ENCODE measurements at regions not wholly inside any gene's neighbourhood (a gene's known extent, or its start where the extent isn't known, plus 50 kb on each side); places are given as distances from the start of the nearest gene placed in this dataset.

GRCh38 chrX:122586831-122587230 is 597.2 kb upstream of the GRIA3 start:
- Histone ChIP-seq H2AFZ (ENCODE audit: insufficient read depth, low read depth, low read length, poor library complexity, severe bottlenecking) (no peak overlapping the region), H3K27ac (ENCODE audit: low read length in 2 of 2) (no peak overlapping the region), H3K9ac (ENCODE audit: low read length) (no peak overlapping the region), H3K36me3 (replicated peaks in 1 of 2; ENCODE audit: control extremely low read depth in 1 of 2, control insufficient read depth in 1 of 2, extremely low read depth in 1 of 2, insufficient read depth in 2 of 2, low read length in 1 of 2) (no peaks in the 10 kb centered on the region), H3K79me2 (ENCODE audit: control insufficient read depth, insufficient read depth, low read length) (no peaks in the 10 kb centered on the region), H3K4me3 (ENCODE audit: control extremely low read depth in 1 of 5, extremely low read depth in 1 of 5, insufficient read depth in 1 of 5, low read depth in 2 of 5, low read length in 4 of 5) (no peak overlapping the region), H3K4me1 (ENCODE audit: control insufficient read depth in 2 of 2, insufficient read depth in 2 of 2, low read length in 2 of 2) (no peaks in the 10 kb centered on the region), H4K20me1 (ENCODE audit: control insufficient read depth, insufficient read depth, low read length, poor library complexity, severe bottlenecking) (no peaks in the 10 kb centered on the region), H3K4me2 (replicated peaks; ENCODE audit: low read depth, low read length, poor library complexity, severe bottlenecking) (no peak overlapping the region), H3K27me3 (replicated peaks in 1 of 4; ENCODE audit: control extremely low read depth in 1 of 4, control insufficient read depth in 3 of 4, insufficient read depth in 4 of 4, low read length in 3 of 4) (no peaks in the 10 kb centered on the region), H3K9me3 (ENCODE audit: control extremely low read depth in 1 of 3, control insufficient read depth in 2 of 3, insufficient read depth in 1 of 3, low read length in 2 of 3) (no peaks in the 10 kb centered on the region)
- Mint-ChIP-seq H3K9me3 (ENCODE audit: insufficient read depth) (no peaks in the 10 kb centered on the region), H3K27ac (no peak overlapping the region), H3K4me1 (no peaks in the 10 kb centered on the region), H3K27me3 (no peaks in the 10 kb centered on the region), H3K4me3 (no peak overlapping the region)
- no peak for DNase-seq
- POLR2A ChIA-PET = no interaction called here
- WGBS (ENCODE audit: insufficient coverage) = no CpG with 5 or more reads among the region's 1 CpG
- CTCF ChIA-PET = no interaction called here
- ATAC-seq (ENCODE audit: low read depth) = no peak
- TF ChIP-seq CTCF (IDR thresholded peaks at IDR 0.05) (no peak), EZH2 (IDR thresholded peaks at IDR 0.05; ENCODE audit: borderline replicate concordance, insufficient read depth, low read depth, low read length, poor library complexity, severe bottlenecking) (no peak)
- intact Hi-C loops (cut with micrococcal nuclease) = no loop called here

GRCh38 chrX:122591546-122591945 is 592.5 kb upstream of the GRIA3 start:
- Histone ChIP-seq H3K27ac (ENCODE audit: low read length in 2 of 2) (no peak overlapping the region), H4K20me1 (ENCODE audit: control insufficient read depth, insufficient read depth, low read length, poor library complexity, severe bottlenecking) (no peaks in the 10 kb centered on the region), H3K36me3 (replicated peaks in 1 of 2; ENCODE audit: control extremely low read depth in 1 of 2, control insufficient read depth in 1 of 2, extremely low read depth in 1 of 2, insufficient read depth in 2 of 2, low read length in 1 of 2) (no peaks in the 10 kb centered on the region), H3K4me2 (replicated peaks; ENCODE audit: low read depth, low read length, poor library complexity, severe bottlenecking) (no peak overlapping the region), H3K27me3 (replicated peaks in 1 of 4; ENCODE audit: control extremely low read depth in 1 of 4, control insufficient read depth in 3 of 4, insufficient read depth in 4 of 4, low read length in 3 of 4) (no peaks in the 10 kb centered on the region), H3K4me1 (ENCODE audit: control insufficient read depth in 2 of 2, insufficient read depth in 2 of 2, low read length in 2 of 2) (no peaks in the 10 kb centered on the region), H3K79me2 (ENCODE audit: control insufficient read depth, insufficient read depth, low read length) (no peaks in the 10 kb centered on the region), H3K9me3 (ENCODE audit: control extremely low read depth in 1 of 3, control insufficient read depth in 2 of 3, insufficient read depth in 1 of 3, low read length in 2 of 3) (no peaks in the 10 kb centered on the region), H2AFZ (ENCODE audit: insufficient read depth, low read depth, low read length, poor library complexity, severe bottlenecking) (no peak overlapping the region), H3K4me3 (ENCODE audit: control extremely low read depth in 1 of 5, extremely low read depth in 1 of 5, insufficient read depth in 1 of 5, low read depth in 2 of 5, low read length in 4 of 5) (no peak overlapping the region), H3K9ac (ENCODE audit: low read length) (no peak overlapping the region)
- ATAC-seq (ENCODE audit: low read depth) = no peak
- POLR2A ChIA-PET = no interaction called here
- TF ChIP-seq EZH2 (IDR thresholded peaks at IDR 0.05; ENCODE audit: borderline replicate concordance, insufficient read depth, low read depth, low read length, poor library complexity, severe bottlenecking) (no peak), CTCF (IDR thresholded peaks at IDR 0.05) (no peak)
- CTCF ChIA-PET = no interaction called here
- no peaks in the 10 kb centered on the region for H3K4me1 Mint-ChIP-seq
- H3K27me3 Mint-ChIP-seq = no peaks in the 10 kb centered on the region
- no CpG with 5 or more reads among the region's 2 CpGs for WGBS (ENCODE audit: insufficient coverage)
- H3K27ac Mint-ChIP-seq = no peak overlapping the region
- H3K9me3 Mint-ChIP-seq (ENCODE audit: insufficient read depth) = no peaks in the 10 kb centered on the region
- intact Hi-C loops (cut with micrococcal nuclease) = no loop called here
- no peak for DNase-seq
- no peak overlapping the region for H3K4me3 Mint-ChIP-seq

Measured in B cell (primary cell).